H4 (cell line): ENCODE measurements at regions not wholly inside any gene's neighbourhood (a gene's known extent, or its start where the extent isn't known, plus 50 kb on each side); places are given as distances from the start of the nearest gene placed in this dataset.
A peak's percentile ranks its signal among the peaks of the same experiment; 100 is the strongest.

Source experiments
- DNase-seq: peaks from one replicate; pipeline ENCODE4 v3.0.0-alpha.2; 2015; ENCODE audit warnings: low spot score

DNA sequence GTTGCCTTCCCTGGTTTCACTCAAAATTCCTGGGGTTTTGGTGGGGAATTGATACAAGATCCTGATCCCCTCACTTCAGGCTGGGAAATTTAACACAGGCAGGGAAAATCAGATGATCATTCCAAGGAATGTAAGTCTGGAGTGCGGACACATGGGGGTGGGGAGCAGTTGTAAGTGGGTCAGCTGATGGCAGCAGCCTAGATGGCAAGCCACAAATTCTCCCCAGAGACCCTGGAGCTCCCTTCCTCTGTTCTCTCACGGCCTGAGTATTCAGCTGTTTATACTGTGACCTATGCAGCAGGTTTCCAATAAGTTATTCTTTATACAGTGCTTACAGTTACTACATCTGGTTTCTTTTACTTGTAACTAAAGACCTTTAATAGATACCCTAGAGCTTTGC, 144.9 kb downstream of the SH3BGRL2 start:
- no peak for DNase-seq

DNA sequence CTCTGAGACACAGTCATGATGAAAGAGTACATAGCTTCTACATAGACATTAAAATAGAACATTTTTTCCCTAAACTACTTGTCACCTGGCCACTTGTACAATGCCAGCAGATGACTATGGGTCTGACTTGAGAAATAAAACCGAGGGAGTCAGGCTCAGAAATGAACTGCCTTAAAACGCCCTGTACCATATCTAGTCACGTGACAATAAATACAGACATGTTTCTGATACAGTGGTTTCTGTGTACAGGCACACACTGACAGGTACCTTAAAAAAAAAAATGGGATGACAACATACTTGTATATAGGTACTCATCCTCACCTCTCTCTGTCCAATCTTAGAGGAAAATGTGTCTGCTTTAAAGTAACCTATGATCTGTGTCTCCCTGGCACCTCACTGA, 144.1 kb downstream of the SH3BGRL2 start:
- DNase-seq: no peak

GRCh38 chr6:79764747-79765146, 133.6 kb downstream of the SH3BGRL2 start:
- DNase-seq: no peak

GRCh38 chr6:79763301-79763700, 132.2 kb downstream of the SH3BGRL2 start:
- no peak for DNase-seq

DNA sequence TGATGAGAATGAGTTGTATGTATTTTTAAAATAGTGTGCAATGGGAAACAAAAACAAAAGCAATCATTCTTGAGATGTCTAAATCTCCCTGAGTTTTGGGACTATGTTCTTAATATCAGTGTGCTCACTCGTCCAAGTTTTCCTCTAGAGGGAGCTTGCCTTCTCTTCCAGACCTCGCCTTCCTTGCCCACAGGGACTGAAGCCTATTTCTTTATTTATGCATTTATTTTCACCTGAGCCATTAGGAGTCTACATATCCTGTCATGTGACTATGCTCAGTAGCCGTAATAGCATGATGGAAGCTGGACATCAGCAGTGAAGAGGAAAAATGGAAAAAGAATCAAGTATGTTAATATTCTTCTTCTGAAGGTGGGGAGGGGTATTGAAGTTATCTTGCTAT, 131.2 kb downstream of the SH3BGRL2 start:
- peak; percentile 13 for DNase-seq

- DNase-seq: no peak
These were observed 125.4 kb downstream of the SH3BGRL2 start for GRCh38 chr6:79756496-79756895.

GRCh38 chr6:79755967-79756366, 124.8 kb downstream of the SH3BGRL2 start:
- DNase-seq: no peak
